ENCODE measurements at regions not wholly inside any gene's neighbourhood (a gene's known extent, or its start where the extent isn't known, plus 50 kb on each side); places are given as distances from the start of the nearest gene placed in this dataset.

DNA sequence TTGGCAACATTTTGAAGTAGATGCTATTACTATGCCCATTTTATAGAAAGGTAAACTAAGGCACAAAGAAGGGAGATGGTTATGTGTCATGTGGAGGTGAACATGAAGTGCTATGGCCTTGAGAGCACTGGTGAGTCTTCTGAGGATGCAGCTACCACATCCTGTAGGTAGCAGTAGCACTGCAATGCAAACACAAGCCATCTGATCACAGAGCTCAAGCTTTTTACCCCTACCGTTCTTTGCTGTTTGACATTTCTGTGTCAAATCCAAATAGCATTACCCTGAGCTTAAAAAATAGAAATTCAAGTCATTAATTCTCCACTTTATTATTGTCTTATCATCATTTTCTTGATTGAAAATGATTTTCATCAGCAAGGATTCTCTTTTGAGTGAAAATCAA is 382.9 kb downstream of the KCTD12 start:
- Mint-ChIP-seq H3K4me3 (ENCODE audit: low read depth) (no peak overlapping the region), H3K27ac (no peak overlapping the region), H3K27me3 (peaks cover 57% of the 10 kb centered on the region), H3K36me3 (ENCODE audit: insufficient read depth) (no peaks in the 10 kb centered on the region), H3K9me3 (ENCODE audit: low read depth) (no peaks in the 10 kb centered on the region), H3K4me1 (ENCODE audit: low read depth) (no peaks in the 10 kb centered on the region)
- DNase-seq (ENCODE audit: low spot score, unreplicated experiment) = no peak
- TF ChIP-seq, protein P1, sequence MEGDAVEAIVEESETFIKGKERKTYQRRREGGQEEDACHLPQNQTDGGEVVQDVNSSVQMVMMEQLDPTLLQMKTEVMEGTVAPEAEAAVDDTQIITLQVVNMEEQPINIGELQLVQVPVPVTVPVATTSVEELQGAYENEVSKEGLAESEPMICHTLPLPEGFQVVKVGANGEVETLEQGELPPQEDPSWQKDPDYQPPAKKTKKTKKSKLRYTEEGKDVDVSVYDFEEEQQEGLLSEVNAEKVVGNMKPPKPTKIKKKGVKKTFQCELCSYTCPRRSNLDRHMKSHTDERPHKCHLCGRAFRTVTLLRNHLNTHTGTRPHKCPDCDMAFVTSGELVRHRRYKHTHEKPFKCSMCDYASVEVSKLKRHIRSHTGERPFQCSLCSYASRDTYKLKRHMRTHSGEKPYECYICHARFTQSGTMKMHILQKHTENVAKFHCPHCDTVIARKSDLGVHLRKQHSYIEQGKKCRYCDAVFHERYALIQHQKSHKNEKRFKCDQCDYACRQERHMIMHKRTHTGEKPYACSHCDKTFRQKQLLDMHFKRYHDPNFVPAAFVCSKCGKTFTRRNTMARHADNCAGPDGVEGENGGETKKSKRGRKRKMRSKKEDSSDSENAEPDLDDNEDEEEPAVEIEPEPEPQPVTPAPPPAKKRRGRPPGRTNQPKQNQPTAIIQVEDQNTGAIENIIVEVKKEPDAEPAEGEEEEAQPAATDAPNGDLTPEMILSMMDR (IDR thresholded peaks at IDR 0.05; ENCODE audit: unreplicated experiment) = no peak

DNA sequence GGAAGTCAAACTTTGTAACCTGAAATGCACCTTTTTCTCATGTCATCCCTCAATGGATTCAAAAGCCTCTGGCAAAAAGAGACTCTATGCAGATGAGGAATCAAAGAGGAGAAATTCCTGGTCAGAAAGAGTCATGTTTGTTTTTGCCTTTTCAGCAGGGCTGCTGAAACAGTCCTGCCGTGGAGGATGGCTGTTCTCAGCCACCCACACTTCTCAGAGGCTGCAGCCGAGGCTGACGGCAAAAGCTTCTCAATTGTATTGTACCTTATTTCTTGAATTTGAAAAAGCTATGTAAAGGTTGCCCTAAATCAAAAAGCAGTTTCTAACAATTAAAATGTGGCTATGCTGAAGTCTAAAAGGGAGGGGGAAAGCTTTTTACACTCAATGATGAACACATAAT is 385.3 kb downstream of the KCTD12 start:
- Mint-ChIP-seq H3K4me3 (ENCODE audit: low read depth) (no peak overlapping the region), H3K27me3 (peaks cover 69% of the 10 kb centered on the region), H3K36me3 (ENCODE audit: insufficient read depth) (no peaks in the 10 kb centered on the region), H3K9me3 (ENCODE audit: low read depth) (no peaks in the 10 kb centered on the region), H3K27ac (no peak overlapping the region), H3K4me1 (ENCODE audit: low read depth) (no peaks in the 10 kb centered on the region)
- no peak for DNase-seq (ENCODE audit: low spot score, unreplicated experiment)
- TF ChIP-seq, protein P1 (IDR thresholded peaks at IDR 0.05; ENCODE audit: unreplicated experiment) = no peak

DNA sequence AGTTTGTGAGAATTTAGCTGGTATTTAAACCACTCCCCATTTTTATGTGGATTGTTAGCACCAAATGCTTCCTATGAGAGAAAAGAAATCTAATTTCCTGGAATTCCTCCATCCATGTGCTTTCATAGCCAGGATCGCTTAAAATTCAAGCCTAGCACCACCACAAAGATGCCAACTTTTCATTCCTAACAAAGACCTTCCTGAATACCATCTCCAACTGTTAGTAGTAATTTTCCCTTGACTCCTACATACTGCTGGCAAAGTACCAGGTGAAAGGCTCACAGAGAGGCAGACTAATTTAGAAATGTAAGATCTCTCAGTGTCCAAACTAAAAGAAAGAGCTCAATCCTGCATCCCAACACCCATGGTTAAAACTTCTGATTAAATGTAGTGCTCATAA is 386.3 kb downstream of the KCTD12 start:
- Mint-ChIP-seq H3K36me3 (ENCODE audit: insufficient read depth) (no peaks in the 10 kb centered on the region), H3K27me3 (peaks cover 61% of the 10 kb centered on the region), H3K4me1 (ENCODE audit: low read depth) (no peaks in the 10 kb centered on the region), H3K9me3 (ENCODE audit: low read depth) (no peaks in the 10 kb centered on the region), H3K4me3 (ENCODE audit: low read depth) (no peak overlapping the region), H3K27ac (no peak overlapping the region)
- DNase-seq (ENCODE audit: low spot score, unreplicated experiment) = no peak
- TF ChIP-seq, protein P1 (IDR thresholded peaks at IDR 0.05; ENCODE audit: unreplicated experiment) = no peak

DNA sequence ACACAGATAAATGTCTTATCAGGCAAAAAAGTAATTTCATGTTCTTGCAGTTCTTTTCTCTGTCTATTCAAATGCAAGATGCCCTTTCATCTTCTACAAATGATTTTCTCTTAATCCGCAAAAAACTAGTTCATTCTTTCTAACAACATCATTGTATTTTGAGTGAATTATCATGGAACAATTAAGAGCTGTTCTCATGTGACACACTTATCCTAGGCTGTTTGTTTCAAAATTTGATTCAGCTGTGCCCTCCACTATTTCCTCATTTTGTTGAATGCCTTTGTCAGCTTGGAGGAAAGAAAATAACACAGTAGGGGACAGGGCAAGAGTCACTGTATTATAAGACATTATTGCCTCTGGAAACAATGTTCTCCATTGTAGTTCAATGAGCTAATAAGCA is 396.9 kb downstream of the KCTD12 start:
- Mint-ChIP-seq H3K27ac (no peak overlapping the region), H3K9me3 (ENCODE audit: low read depth) (no peaks in the 10 kb centered on the region), H3K27me3 (peaks cover 4% of the 10 kb centered on the region), H3K4me3 (ENCODE audit: low read depth) (no peak overlapping the region), H3K36me3 (ENCODE audit: insufficient read depth) (no peaks in the 10 kb centered on the region), H3K4me1 (ENCODE audit: low read depth) (no peaks in the 10 kb centered on the region)
- TF ChIP-seq, protein P1 (IDR thresholded peaks at IDR 0.05; ENCODE audit: unreplicated experiment) = no peak
- DNase-seq (ENCODE audit: low spot score, unreplicated experiment) = no peak

DNA sequence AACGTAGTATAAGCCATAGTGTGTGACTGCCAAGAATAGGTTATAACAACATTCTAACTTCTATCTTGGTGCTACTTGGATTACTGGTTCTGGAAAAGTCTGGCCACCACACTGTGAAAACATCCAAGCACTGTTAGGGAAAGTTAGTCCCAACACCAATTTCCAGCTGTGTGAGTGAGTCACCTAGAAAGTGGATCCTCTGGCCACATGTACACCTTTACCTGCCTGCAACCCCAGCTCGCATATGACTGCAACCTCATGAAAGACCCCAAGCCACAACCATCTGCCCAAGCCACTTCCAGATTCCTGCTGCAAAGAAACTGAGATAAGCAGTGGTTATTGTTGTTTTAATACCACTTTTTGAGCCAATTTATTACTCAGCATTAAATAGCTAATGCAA is 404.5 kb downstream of the KCTD12 start:
- Mint-ChIP-seq H3K27ac (no peak overlapping the region), H3K27me3 (no peaks in the 10 kb centered on the region), H3K36me3 (ENCODE audit: insufficient read depth) (no peaks in the 10 kb centered on the region), H3K9me3 (ENCODE audit: low read depth) (peaks cover 3% of the 10 kb centered on the region), H3K4me3 (ENCODE audit: low read depth) (no peak overlapping the region), H3K4me1 (ENCODE audit: low read depth) (no peaks in the 10 kb centered on the region)
- TF ChIP-seq, protein P1 (IDR thresholded peaks at IDR 0.05; ENCODE audit: unreplicated experiment) = no peak
- DNase-seq (ENCODE audit: low spot score, unreplicated experiment) = no peak
